Liver (tissue), 8 donors: ENCODE measurements at regions not wholly inside any gene's neighbourhood (a gene's known extent, or its start where the extent isn't known, plus 50 kb on each side); places are given as distances from the start of the nearest gene placed in this dataset.

Experiments
- DNase-seq: peaks from one replicate; pipeline ENCODE4 v3.0.0-alpha.2; 2017; ENCODE audit warnings: low spot score
- H3K27ac ChIP-seq, 2 donors: one replicate each; pipeline ENCODE4 v1.7.0; 2013; ENCODE audit warnings: inconsistent platforms in 2 of 2, low read length in 2 of 2, control low read depth in 1 of 2, low read depth in 1 of 2, mild to moderate bottlenecking in 1 of 2
- H3K27me3 ChIP-seq, 4 donors: one replicate each; pipeline versions ENCODE4 v1.6.1 to v1.7.0; 2013; ENCODE audit warnings: low read length in 3 of 4, inconsistent platforms in 1 of 4, mild to moderate bottlenecking in 1 of 4, moderate library complexity in 1 of 4; ENCODE audit not compliant: control insufficient read depth in 4 of 4, insufficient read depth in 4 of 4
- H3K36me3 ChIP-seq, 4 donors: one replicate each; pipeline versions ENCODE4 v1.6.1 to v1.7.0; 2013; ENCODE audit warnings: low read length in 3 of 4, mild to moderate bottlenecking in 3 of 4, low read depth in 1 of 4, moderate library complexity in 1 of 4; ENCODE audit not compliant: control insufficient read depth in 4 of 4, insufficient read depth in 3 of 4
- H3K4me1 ChIP-seq, 4 donors: one replicate each; pipeline versions ENCODE4 v1.6.1 to v1.7.0; 2013; ENCODE audit warnings: low read length in 3 of 4, mild to moderate bottlenecking in 3 of 4, moderate library complexity in 1 of 4; ENCODE audit not compliant: control insufficient read depth in 4 of 4, insufficient read depth in 4 of 4
- H3K4me3 ChIP-seq, 3 donors: one replicate each; pipeline versions ENCODE4 v1.6.1 to v1.7.0; 2013; ENCODE audit warnings: low read length in 3 of 3, control low read depth in 1 of 3, low read depth in 1 of 3, mild to moderate bottlenecking in 1 of 3
- H3K9ac ChIP-seq, 2 donors: one replicate each; pipeline ENCODE4 v1.7.0; 2013; ENCODE audit warnings: low read length in 2 of 2, mild to moderate bottlenecking in 2 of 2, moderate library complexity in 2 of 2, control low read depth in 1 of 2, low read depth in 1 of 2
- H3K9me3 ChIP-seq, 4 donors: one replicate each; pipeline versions ENCODE4 v1.6.1 to v1.7.0; 2013; ENCODE audit warnings: low read length in 3 of 4; ENCODE audit not compliant: control insufficient read depth in 4 of 4
- EGR1 ChIP-seq, 2 donors: IDR thresholded peaks; 2 replicates each; pipeline ENCODE4 v1.6.1; 2016 to 2018; ENCODE audit warnings: antibody characterized with exemption in 2 of 2, low read depth in 2 of 2
- FOXA1 ChIP-seq: IDR thresholded peaks from 2 replicates; pipeline ENCODE4 v1.6.1; 2016; ENCODE audit warnings: antibody characterized with exemption
- FOXA2 ChIP-seq: IDR thresholded peaks from 2 replicates; pipeline ENCODE4 v1.6.1; 2016; ENCODE audit warnings: antibody characterized with exemption
- GABPA ChIP-seq, 2 donors: IDR thresholded peaks in 1 of 2; conservative IDR thresholded peaks in 1 of 2; 2 replicates each; pipeline ENCODE4 v1.6.1; 2016; ENCODE audit warnings: antibody characterized with exemption in 2 of 2, mild to moderate bottlenecking in 1 of 2, moderate library complexity in 1 of 2
- HNF4A ChIP-seq, 2 donors: conservative IDR thresholded peaks; 2 replicates each; pipeline ENCODE4 v1.6.1; 2016; ENCODE audit warnings: antibody characterized with exemption in 2 of 2, mild to moderate bottlenecking in 2 of 2
- HNF4G ChIP-seq: IDR thresholded peaks from 2 replicates; pipeline ENCODE4 v1.6.1; 2016; ENCODE audit warnings: antibody characterized with exemption
- JUND ChIP-seq, 2 donors: IDR thresholded peaks; 2 replicates each; pipeline ENCODE4 v1.6.1; 2016; ENCODE audit warnings: antibody characterized with exemption in 2 of 2
- NR2F2 ChIP-seq: IDR thresholded peaks from 2 replicates; pipeline ENCODE4 v1.6.1; 2016; ENCODE audit warnings: antibody characterized with exemption
- RAD21 ChIP-seq, 2 donors: IDR thresholded peaks; 2 replicates each; pipeline ENCODE4 v1.6.1; 2016; ENCODE audit warnings: antibody characterized with exemption in 2 of 2, mild to moderate bottlenecking in 2 of 2
- SP1 ChIP-seq: IDR thresholded peaks from 2 replicates; pipeline ENCODE4 v1.6.1; 2018; ENCODE audit warnings: antibody characterized with exemption, mild to moderate bottlenecking
- TAF1 ChIP-seq: conservative IDR thresholded peaks from 2 replicates; pipeline ENCODE4 v1.6.1; 2016; ENCODE audit warnings: antibody characterized with exemption, mild to moderate bottlenecking
- WGBS: extraction: QIAGEN DNeasy Blood & Tissue Kit; methylation state at CpG from one replicate; pipeline ENCODE4 v1.1.7; 2013; 5-methylcytosine and 5-hydroxymethylcytosine counted together
- TF ChIP-seq, protein P1 (sequence below): IDR thresholded peaks from 2 replicates; pipeline ENCODE4 v1.6.1; 2016; ENCODE audit warnings: antibody characterized with exemption
- TF ChIP-seq, protein P2 (sequence below): IDR thresholded peaks from 2 replicates; pipeline ENCODE4 v1.6.1; 2016; ENCODE audit warnings: antibody characterized with exemption
- TF ChIP-seq, protein P3 (sequence below): fragments of 150-350 bp; IDR thresholded peaks from 2 replicates; pipeline ENCODE4 v1.5.1; 2017; ENCODE audit warnings: improper control_type of control experiment, low read depth, low read length; ENCODE audit not compliant: missing input control
- TF ChIP-seq, protein P4 (sequence below): IDR thresholded peaks from 2 replicates; pipeline ENCODE4 v1.6.1; 2016; ENCODE audit warnings: antibody characterized with exemption, mild to moderate bottlenecking
- TF ChIP-seq, protein P5 (sequence below): IDR thresholded peaks from 2 replicates; pipeline ENCODE4 v1.6.1; 2016; ENCODE audit warnings: antibody characterized with exemption
- donor health status: healthy.
- donor health status: healthy.
- donor health status: healthy.
- donor health status: healthy.
- donor health status: healthy.

DNA sequence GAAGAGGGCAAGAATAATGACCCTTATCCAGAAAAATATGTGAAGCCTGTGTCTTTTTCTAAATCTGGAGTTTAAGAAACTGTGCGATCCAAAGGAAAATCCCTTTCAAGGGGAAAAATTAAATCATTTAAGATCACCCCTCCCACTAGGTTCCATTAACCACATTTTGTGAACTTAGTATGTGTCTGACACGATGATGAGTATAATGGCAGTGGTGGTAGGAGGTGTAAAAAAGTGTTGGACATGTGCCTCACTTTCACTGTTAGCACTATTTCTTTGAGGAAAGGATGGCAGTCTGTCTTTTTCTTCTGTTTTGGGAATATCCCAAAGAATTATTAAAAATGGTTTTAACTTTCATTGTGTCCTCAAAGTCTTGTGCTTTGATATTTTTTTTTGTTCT lies 392.3 kb upstream of the CITED2 start:
- TF ChIP-seq JUND (IDR thresholded peaks at IDR 0.05): no peak
- TF ChIP-seq FOXA2: no peak
- TF ChIP-seq, protein P1, sequence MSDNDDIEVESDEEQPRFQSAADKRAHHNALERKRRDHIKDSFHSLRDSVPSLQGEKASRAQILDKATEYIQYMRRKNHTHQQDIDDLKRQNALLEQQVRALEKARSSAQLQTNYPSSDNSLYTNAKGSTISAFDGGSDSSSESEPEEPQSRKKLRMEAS: no peak
- TF ChIP-seq RAD21 (IDR thresholded peaks at IDR 0.05): no peak
- no peak for TF ChIP-seq SP1
- TF ChIP-seq GABPA (IDR thresholded peaks at IDR 0.05 in 1 of 2, conservative IDR thresholded peaks at IDR 0.05 in 1 of 2): no peak
- TF ChIP-seq, protein P2, sequence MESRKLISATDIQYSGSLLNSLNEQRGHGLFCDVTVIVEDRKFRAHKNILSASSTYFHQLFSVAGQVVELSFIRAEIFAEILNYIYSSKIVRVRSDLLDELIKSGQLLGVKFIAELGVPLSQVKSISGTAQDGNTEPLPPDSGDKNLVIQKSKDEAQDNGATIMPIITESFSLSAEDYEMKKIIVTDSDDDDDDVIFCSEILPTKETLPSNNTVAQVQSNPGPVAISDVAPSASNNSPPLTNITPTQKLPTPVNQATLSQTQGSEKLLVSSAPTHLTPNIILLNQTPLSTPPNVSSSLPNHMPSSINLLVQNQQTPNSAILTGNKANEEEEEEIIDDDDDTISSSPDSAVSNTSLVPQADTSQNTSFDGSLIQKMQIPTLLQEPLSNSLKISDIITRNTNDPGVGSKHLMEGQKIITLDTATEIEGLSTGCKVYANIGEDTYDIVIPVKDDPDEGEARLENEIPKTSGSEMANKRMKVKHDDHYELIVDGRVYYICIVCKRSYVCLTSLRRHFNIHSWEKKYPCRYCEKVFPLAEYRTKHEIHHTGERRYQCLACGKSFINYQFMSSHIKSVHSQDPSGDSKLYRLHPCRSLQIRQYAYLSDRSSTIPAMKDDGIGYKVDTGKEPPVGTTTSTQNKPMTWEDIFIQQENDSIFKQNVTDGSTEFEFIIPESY: no peak
- no peak for TF ChIP-seq HNF4G
- TF ChIP-seq, protein P3, sequence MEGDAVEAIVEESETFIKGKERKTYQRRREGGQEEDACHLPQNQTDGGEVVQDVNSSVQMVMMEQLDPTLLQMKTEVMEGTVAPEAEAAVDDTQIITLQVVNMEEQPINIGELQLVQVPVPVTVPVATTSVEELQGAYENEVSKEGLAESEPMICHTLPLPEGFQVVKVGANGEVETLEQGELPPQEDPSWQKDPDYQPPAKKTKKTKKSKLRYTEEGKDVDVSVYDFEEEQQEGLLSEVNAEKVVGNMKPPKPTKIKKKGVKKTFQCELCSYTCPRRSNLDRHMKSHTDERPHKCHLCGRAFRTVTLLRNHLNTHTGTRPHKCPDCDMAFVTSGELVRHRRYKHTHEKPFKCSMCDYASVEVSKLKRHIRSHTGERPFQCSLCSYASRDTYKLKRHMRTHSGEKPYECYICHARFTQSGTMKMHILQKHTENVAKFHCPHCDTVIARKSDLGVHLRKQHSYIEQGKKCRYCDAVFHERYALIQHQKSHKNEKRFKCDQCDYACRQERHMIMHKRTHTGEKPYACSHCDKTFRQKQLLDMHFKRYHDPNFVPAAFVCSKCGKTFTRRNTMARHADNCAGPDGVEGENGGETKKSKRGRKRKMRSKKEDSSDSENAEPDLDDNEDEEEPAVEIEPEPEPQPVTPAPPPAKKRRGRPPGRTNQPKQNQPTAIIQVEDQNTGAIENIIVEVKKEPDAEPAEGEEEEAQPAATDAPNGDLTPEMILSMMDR: no peak
- TF ChIP-seq FOXA1: no peak
- TF ChIP-seq, protein P4, sequence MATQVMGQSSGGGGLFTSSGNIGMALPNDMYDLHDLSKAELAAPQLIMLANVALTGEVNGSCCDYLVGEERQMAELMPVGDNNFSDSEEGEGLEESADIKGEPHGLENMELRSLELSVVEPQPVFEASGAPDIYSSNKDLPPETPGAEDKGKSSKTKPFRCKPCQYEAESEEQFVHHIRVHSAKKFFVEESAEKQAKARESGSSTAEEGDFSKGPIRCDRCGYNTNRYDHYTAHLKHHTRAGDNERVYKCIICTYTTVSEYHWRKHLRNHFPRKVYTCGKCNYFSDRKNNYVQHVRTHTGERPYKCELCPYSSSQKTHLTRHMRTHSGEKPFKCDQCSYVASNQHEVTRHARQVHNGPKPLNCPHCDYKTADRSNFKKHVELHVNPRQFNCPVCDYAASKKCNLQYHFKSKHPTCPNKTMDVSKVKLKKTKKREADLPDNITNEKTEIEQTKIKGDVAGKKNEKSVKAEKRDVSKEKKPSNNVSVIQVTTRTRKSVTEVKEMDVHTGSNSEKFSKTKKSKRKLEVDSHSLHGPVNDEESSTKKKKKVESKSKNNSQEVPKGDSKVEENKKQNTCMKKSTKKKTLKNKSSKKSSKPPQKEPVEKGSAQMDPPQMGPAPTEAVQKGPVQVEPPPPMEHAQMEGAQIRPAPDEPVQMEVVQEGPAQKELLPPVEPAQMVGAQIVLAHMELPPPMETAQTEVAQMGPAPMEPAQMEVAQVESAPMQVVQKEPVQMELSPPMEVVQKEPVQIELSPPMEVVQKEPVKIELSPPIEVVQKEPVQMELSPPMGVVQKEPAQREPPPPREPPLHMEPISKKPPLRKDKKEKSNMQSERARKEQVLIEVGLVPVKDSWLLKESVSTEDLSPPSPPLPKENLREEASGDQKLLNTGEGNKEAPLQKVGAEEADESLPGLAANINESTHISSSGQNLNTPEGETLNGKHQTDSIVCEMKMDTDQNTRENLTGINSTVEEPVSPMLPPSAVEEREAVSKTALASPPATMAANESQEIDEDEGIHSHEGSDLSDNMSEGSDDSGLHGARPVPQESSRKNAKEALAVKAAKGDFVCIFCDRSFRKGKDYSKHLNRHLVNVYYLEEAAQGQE: no peak
- TF ChIP-seq EGR1 (IDR thresholded peaks at IDR 0.05; ENCODE audit: low read depth in 2 of 2): no peak
- TF ChIP-seq, protein P5, sequence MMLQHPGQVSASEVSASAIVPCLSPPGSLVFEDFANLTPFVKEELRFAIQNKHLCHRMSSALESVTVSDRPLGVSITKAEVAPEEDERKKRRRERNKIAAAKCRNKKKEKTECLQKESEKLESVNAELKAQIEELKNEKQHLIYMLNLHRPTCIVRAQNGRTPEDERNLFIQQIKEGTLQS: no peak
- 92% methylated on average over 2 of the region's 2 CpGs for WGBS
- peaks cover 0 to 3% (median 0%) of the 10 kb centered on the region in 4 donors for H3K4me1 ChIP-seq
- H3K27me3 ChIP-seq: no peaks in the 10 kb centered on the region
- H3K9ac ChIP-seq: no peak overlapping the region
- H3K4me3 ChIP-seq: no peak overlapping the region
- no peak overlapping the region for H3K27ac ChIP-seq
- no peaks in the 10 kb centered on the region for H3K9me3 ChIP-seq
- no peak for DNase-seq
- no peaks in the 10 kb centered on the region for H3K36me3 ChIP-seq

DNA sequence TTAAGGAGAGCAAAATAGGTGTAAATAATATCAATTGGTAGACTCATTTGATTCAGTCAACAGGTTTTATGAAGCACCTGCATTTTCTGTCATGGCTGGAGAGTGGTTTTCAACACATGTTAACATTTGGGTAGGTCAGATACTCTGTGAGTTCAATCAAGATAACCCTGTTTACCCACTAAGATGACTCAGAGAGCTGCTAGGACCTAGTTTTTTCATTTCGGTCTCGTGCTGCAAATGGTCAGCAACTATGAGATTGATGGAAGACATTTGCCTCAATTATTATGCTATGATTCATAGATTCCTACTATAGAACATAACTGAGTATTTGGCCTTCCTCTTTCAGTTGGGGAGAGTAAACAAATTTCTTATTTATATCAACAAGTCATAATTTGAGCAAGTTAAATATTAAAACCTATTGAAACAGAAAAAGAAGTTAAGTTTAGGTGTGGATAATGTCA lies 391.4 kb upstream of the CITED2 start:
- WGBS: 44% methylated on average over 2 of the region's 2 CpGs
- Histone ChIP-seq H3K4me1 (peaks cover 0 to 3% (median 0%) of the 10 kb centered on the region in 4 donors), H3K9ac (no peak overlapping the region), H3K27me3 (no peaks in the 10 kb centered on the region), H3K4me3 (no peak overlapping the region), H3K9me3 (no peaks in the 10 kb centered on the region), H3K27ac (no peak overlapping the region), H3K36me3 (no peaks in the 10 kb centered on the region)
- no peak for DNase-seq
- TF ChIP-seq GABPA (IDR thresholded peaks at IDR 0.05 in 1 of 2, conservative IDR thresholded peaks at IDR 0.05 in 1 of 2) (no peak), TAF1 (no peak), HNF4A (conservative IDR thresholded peaks at IDR 0.05) (no peak), RAD21 (IDR thresholded peaks at IDR 0.05) (peak in 1 of 2 donors; percentile 8), HNF4G (no peak), NR2F2 (no peak), JUND (IDR thresholded peaks at IDR 0.05) (peak; percentile 89 to 91), EGR1 (IDR thresholded peaks at IDR 0.05; ENCODE audit: low read depth in 2 of 2) (no peak)
- TF ChIP-seq, protein P3: no peak
- TF ChIP-seq, protein P4: no peak
- TF ChIP-seq, protein P1: no peak
- TF ChIP-seq, protein P5: peak; percentile 71
